Mammary epithelial cell (primary cell): ENCODE measurements at regions not wholly inside any gene's neighbourhood (a gene's known extent, or its start where the extent isn't known, plus 50 kb on each side); places are given as distances from the start of the nearest gene placed in this dataset.

Experiments
- CTCF ChIP-seq, 2 donors: IDR thresholded peaks in 1 of 2; conservative IDR thresholded peaks in 1 of 2; 2 replicates each; pipeline ENCODE4 v1.5.1; 2011 to 2012; ENCODE audit warnings: inconsistent platforms in 2 of 2, low read length in 2 of 2, mild to moderate bottlenecking in 2 of 2, control low read depth in 1 of 2, low read depth in 1 of 2; ENCODE audit not compliant: insufficient read depth in 1 of 2; ENCODE audit errors: extremely low read depth in 1 of 2
- EZH2 ChIP-seq: IDR thresholded peaks from 2 replicates; pipeline ENCODE4 v1.6.1; 2012; ENCODE audit warnings: low read length, inconsistent platforms, borderline replicate concordance

- no peak for TF ChIP-seq CTCF (conservative IDR thresholded peaks at IDR 0.05 in 1 of 2, IDR thresholded peaks at IDR 0.05 in 1 of 2; ENCODE audit: extremely low read depth in 1 of 2, insufficient read depth in 1 of 2, low read depth in 1 of 2, low read length in 2 of 2)
- TF ChIP-seq EZH2: no peak
Measured at GRCh38 chr6:14670806-14671205, 553.2 kb downstream of the CD83 start.
